ENCODE measurements at regions not wholly inside any gene's neighbourhood (a gene's known extent, or its start where the extent isn't known, plus 50 kb on each side); places are given as distances from the start of the nearest gene placed in this dataset.
"Not testable (repeated sequence)": the region's sequence is repeated elsewhere in the genome, so short reads cannot be mapped to it uniquely, and the experiment has no call there.

DNA sequence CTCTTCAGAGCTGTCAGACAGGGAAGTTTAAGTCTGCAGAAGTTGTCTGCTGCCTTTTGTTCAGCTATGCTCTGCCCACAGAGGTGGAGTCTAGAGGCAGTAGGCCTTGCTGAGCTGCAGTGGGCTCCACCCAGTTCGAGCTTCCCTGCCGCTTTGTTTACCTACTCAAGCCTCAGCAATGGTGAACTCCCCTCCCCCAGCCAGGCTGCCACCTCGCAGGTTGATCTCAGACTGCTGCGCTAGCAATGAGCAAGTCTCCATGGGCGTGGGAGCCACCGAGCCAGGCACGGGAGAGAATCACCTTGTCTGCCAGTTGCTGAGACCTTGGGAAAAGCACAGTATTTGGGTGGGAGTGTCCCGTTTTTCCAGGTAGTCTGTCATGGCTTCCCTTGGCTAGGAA, 56.1 kb upstream of the SGPP2 start:
- ATAC-seq; H3K9ac ChIP-seq (ENCODE audit: control insufficient read depth, insufficient read depth, low read length); H3K4me3 ChIP-seq; H3K79me2 ChIP-seq (ENCODE audit: control insufficient read depth, insufficient read depth, low read length); H3K4me1 ChIP-seq (ENCODE audit: control insufficient read depth, insufficient read depth, low read length); H3K27ac ChIP-seq (ENCODE audit: control insufficient read depth, insufficient read depth); SMC1A ChIA-PET (ENCODE audit: uncharacterized antibody, unreplicated experiment); H3K4me2 ChIP-seq (ENCODE audit: control insufficient read depth, insufficient read depth); H2AFZ ChIP-seq (ENCODE audit: control insufficient read depth, low read depth, low read length); CTCF ChIA-PET; H4K20me1 ChIP-seq (ENCODE audit: control insufficient read depth, insufficient read depth); H3K27me3 ChIP-seq (replicated peaks in 1 of 2; ENCODE audit: control insufficient read depth in 2 of 2, insufficient read depth in 2 of 2, low read length in 1 of 2); FAIRE-seq; H3K36me3 ChIP-seq (ENCODE audit: control insufficient read depth in 2 of 2, insufficient read depth in 2 of 2, low read length in 1 of 2); RAD21 ChIA-PET (ENCODE audit: unreplicated experiment); H3K9me3 ChIP-seq (replicated peaks; ENCODE audit: control insufficient read depth, insufficient read depth, low read length); BruUV-seq (replicated peaks); DNase-seq (ENCODE audit: low read depth, low spot score); in situ Hi-C loops (cut with MboI); intact Hi-C loops (cut with micrococcal nuclease; ENCODE audit: unreplicated experiment); POLR2A ChIA-PET: not testable (repeated sequence)
- WGBS (ENCODE audit: insufficient coverage, insufficient replicate concordance, low lambda C conversion rate, missing lambda C conversion rate), result 44% methylated on average over 8 of the region's 8 CpGs

DNA sequence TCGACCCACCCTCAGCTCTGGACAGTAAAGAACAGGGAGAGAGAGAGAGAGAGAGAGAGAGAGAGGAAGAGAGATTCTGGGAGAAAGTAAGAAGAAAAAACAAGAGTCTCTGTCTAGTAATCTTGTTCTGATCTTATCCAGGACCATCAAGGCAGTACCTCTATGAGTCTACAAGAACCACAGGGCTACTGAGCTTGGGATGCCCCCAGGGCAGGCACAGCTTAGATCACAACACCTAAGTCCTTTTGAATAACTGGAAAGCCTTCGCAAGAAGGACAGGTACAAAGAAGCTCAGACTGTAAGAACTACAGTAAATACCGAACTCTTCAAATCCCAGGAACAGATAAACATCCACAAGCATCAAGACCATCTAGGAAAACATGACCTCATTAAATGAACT, 51.4 kb upstream of the SGPP2 start:
- no peaks in the 10 kb centered on the region for H3K9me3 ChIP-seq (replicated peaks; ENCODE audit: control insufficient read depth, insufficient read depth, low read length)
- ChIA-PET RAD21 (ENCODE audit: unreplicated experiment) (no interaction called here), SMC1A (ENCODE audit: uncharacterized antibody, unreplicated experiment) (interaction anchor here (0.6 kb wide), 1 partner anchor 1655 kb away, joined by 4 read pairs; no protein-coding TSS in a partner anchor), CTCF (no interaction called here), POLR2A (no interaction called here)
- H3K27me3 ChIP-seq (replicated peaks in 1 of 2; ENCODE audit: control insufficient read depth in 2 of 2, insufficient read depth in 2 of 2, low read length in 1 of 2), result no peaks in the 10 kb centered on the region
- WGBS (ENCODE audit: insufficient coverage, insufficient replicate concordance, low lambda C conversion rate, missing lambda C conversion rate), result 47% methylated on average over 3 of the region's 3 CpGs
- ATAC-seq, result no peak
- no peak for FAIRE-seq
- BruUV-seq (replicated peaks), result no TSS peak
- no peak overlapping the region for H3K9ac ChIP-seq (ENCODE audit: control insufficient read depth, insufficient read depth, low read length)
- no peak for DNase-seq (ENCODE audit: low read depth, low spot score)
- H3K4me2 ChIP-seq (ENCODE audit: control insufficient read depth, insufficient read depth), result no peak overlapping the region
- no peaks in the 10 kb centered on the region for H3K4me1 ChIP-seq (ENCODE audit: control insufficient read depth, insufficient read depth, low read length)
- H3K4me3 ChIP-seq, result no peak overlapping the region
- in situ Hi-C loops (cut with MboI), result no loop called here
- H3K79me2 ChIP-seq (ENCODE audit: control insufficient read depth, insufficient read depth, low read length), result no peaks in the 10 kb centered on the region
- H2AFZ ChIP-seq (ENCODE audit: control insufficient read depth, low read depth, low read length), result no peak overlapping the region
- intact Hi-C loops (cut with micrococcal nuclease; ENCODE audit: unreplicated experiment), result no loop called here
- TF ChIP-seq ETV6 (conservative IDR thresholded peaks at IDR 0.05 in 1 of 2, IDR thresholded peaks at IDR 0.05 in 1 of 2; ENCODE audit: borderline replicate concordance in 1 of 2, low read depth in 1 of 2) (no peak), SMARCA5 (IDR thresholded peaks at IDR 0.05) (no peak), ASH2L (IDR thresholded peaks at IDR 0.05; ENCODE audit: borderline replicate concordance, low read depth) (no peak), ZNF384 (IDR thresholded peaks at IDR 0.05; ENCODE audit: borderline replicate concordance, low read depth, low read length) (no peak), TCF3 (IDR thresholded peaks at IDR 0.05; ENCODE audit: borderline replicate concordance, insufficient read depth, low read depth, low read length) (no peak)
- no peaks in the 10 kb centered on the region for H4K20me1 ChIP-seq (ENCODE audit: control insufficient read depth, insufficient read depth)
- no peak overlapping the region for H3K27ac ChIP-seq (ENCODE audit: control insufficient read depth, insufficient read depth)
- no peaks in the 10 kb centered on the region for H3K36me3 ChIP-seq (ENCODE audit: control insufficient read depth in 2 of 2, insufficient read depth in 2 of 2, low read length in 1 of 2)
